ENCODE measurements at regions not wholly inside any gene's neighbourhood (a gene's known extent, or its start where the extent isn't known, plus 50 kb on each side); places are given as distances from the start of the nearest gene placed in this dataset.

DNA sequence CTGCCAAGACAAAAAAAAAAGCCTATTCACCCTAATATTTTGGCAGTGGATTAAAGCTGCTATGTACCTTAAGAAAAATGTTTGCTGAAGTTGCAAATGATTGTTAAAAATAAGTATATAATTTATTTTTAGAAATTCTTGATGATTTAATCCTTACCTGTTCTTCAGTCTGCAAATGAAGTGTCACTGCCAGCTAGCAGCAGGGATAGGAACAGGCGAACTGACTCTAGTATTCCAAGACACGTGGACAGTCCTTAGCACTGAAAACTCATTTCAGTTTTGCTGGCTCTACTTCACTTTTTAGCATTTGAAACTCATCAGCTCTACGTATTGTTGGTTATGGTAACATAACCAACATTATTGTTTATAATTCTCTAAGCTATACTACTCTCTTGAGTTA lies 204.4 kb upstream of the ID4 start:
- TF ChIP-seq, protein P1, sequence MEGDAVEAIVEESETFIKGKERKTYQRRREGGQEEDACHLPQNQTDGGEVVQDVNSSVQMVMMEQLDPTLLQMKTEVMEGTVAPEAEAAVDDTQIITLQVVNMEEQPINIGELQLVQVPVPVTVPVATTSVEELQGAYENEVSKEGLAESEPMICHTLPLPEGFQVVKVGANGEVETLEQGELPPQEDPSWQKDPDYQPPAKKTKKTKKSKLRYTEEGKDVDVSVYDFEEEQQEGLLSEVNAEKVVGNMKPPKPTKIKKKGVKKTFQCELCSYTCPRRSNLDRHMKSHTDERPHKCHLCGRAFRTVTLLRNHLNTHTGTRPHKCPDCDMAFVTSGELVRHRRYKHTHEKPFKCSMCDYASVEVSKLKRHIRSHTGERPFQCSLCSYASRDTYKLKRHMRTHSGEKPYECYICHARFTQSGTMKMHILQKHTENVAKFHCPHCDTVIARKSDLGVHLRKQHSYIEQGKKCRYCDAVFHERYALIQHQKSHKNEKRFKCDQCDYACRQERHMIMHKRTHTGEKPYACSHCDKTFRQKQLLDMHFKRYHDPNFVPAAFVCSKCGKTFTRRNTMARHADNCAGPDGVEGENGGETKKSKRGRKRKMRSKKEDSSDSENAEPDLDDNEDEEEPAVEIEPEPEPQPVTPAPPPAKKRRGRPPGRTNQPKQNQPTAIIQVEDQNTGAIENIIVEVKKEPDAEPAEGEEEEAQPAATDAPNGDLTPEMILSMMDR (IDR thresholded peaks at IDR 0.05) = no peak
- TF ChIP-seq POLR2A (IDR thresholded peaks at IDR 0.05) = no peak

Data from upper lobe of left lung (tissue), 4 donors.